Endothelial cell of umbilical vein (primary cell): ENCODE measurements at regions not wholly inside any gene's neighbourhood (a gene's known extent, or its start where the extent isn't known, plus 50 kb on each side); places are given as distances from the start of the nearest gene placed in this dataset.

Source experiments
- BruUV-seq: library from RNA; stranded (reverse); fragments of 400-500 nt; replicated peaks from 2 replicates; lab custom pipeline; 2021; lab: Mats Ljungman, UMichigan
- CTCF ChIA-PET: fragments of 300-600, 350-600 bp; sonication (Branson Sonifier 250); formaldehyde crosslinking; loops from one replicate; lab custom pipeline; 2021; ENCODE audit warnings: antibody characterized with exemption, inconsistent platforms; lab: Charles Lee
- POLR2A ChIA-PET: fragments of 300-600, 350-600 bp; sonication (Branson Sonifier 250); formaldehyde crosslinking; loops from one replicate; lab custom pipeline; 2021; ENCODE audit warnings: antibody characterized with exemption, inconsistent platforms; lab: Charles Lee
- DNase-seq: peaks from one replicate; pipeline ENCODE4 v3.0.0-alpha.2; 2011; ENCODE audit warnings: low read depth, low spot score
- FAIRE-seq: peaks from 2 replicates; lab custom pipeline; 2011; peaks lifted over from hg19 to GRCh38; lab: Jason Lieb, UNC
- H2AFZ ChIP-seq: 2 replicates; pipeline ENCODE4 v1.6.0; 2012; ENCODE audit warnings: low read depth, low read length, control low read depth, inconsistent platforms
- H3K27ac ChIP-seq: 2 replicates; pipeline ENCODE4 v1.5.1; 2011; ENCODE audit warnings: low read depth, mild to moderate bottlenecking, control low read depth, low read length, moderate library complexity; ENCODE audit not compliant: insufficient read depth
- H3K27me3 ChIP-seq, 2 experiments: 2 replicates each; pipeline versions ENCODE4 v1.6.0 to v1.6.1; 2011; ENCODE audit warnings: low read length in 2 of 2, mixed read lengths in 1 of 2; ENCODE audit not compliant: control insufficient read depth in 2 of 2, insufficient read depth in 2 of 2
- H3K36me3 ChIP-seq, 2 experiments: 2 replicates in 1 of 2; 3 replicates in 1 of 2; pipeline ENCODE4 v1.5.1; 2011; ENCODE audit warnings: low read length in 2 of 2, mild to moderate bottlenecking in 1 of 2, moderate library complexity in 1 of 2; ENCODE audit not compliant: control insufficient read depth in 2 of 2, insufficient read depth in 2 of 2; ENCODE audit errors: extremely low read depth in 1 of 2
- H3K4me1 ChIP-seq: 3 replicates; pipeline ENCODE4 v1.5.1; 2011; ENCODE audit warnings: mild to moderate bottlenecking, low read length; ENCODE audit not compliant: control insufficient read depth, insufficient read depth; ENCODE audit errors: extremely low read depth
- H3K4me2 ChIP-seq: 2 replicates; pipeline ENCODE4 v1.6.1; 2011; ENCODE audit warnings: low read length, control low read depth, mixed read lengths; ENCODE audit not compliant: insufficient read depth
- H3K4me3 ChIP-seq, 3 experiments: fragments of 200-600 bp in 1 of 3; sonication (generic), shearing (Covaris generic) in 1 of 3; replicated peaks in 1 of 3; 2 replicates each; pipeline ENCODE4 v1.5.1; 2011 to 2016; ENCODE audit warnings: control low read depth in 3 of 3, low read length in 3 of 3, mild to moderate bottlenecking in 2 of 3, inconsistent platforms in 1 of 3, low read depth in 1 of 3, moderate library complexity in 1 of 3; ENCODE audit not compliant: insufficient read depth in 1 of 3
- H3K79me2 ChIP-seq: 2 replicates; pipeline ENCODE4 v1.6.0; 2012; ENCODE audit warnings: low read length, inconsistent platforms; ENCODE audit not compliant: control insufficient read depth, insufficient read depth
- H3K9ac ChIP-seq: replicated peaks from 2 replicates; pipeline ENCODE3; 2011; ENCODE audit warnings: low read length, control low read depth; ENCODE audit not compliant: insufficient read depth; ENCODE audit errors: extremely low read depth
- H3K9me1 ChIP-seq: replicated peaks from 3 replicates; pipeline ENCODE4 v1.6.0; 2011; ENCODE audit warnings: mild to moderate bottlenecking, low read length; ENCODE audit not compliant: control insufficient read depth, insufficient read depth; ENCODE audit errors: extremely low read depth
- H3K9me3 ChIP-seq: replicated peaks from 2 replicates; pipeline ENCODE4 v1.5.1; 2012; ENCODE audit warnings: low read length, inconsistent platforms; ENCODE audit not compliant: control insufficient read depth, insufficient read depth
- H4K20me1 ChIP-seq: replicated peaks from 2 replicates; pipeline ENCODE3; 2011; ENCODE audit warnings: mild to moderate bottlenecking, low read length; ENCODE audit not compliant: control insufficient read depth, insufficient read depth; ENCODE audit errors: extremely low read depth
- CTCF ChIP-seq, 2 donors: IDR thresholded peaks; 1 replicate in 1 of 2; 2 replicates in 1 of 2; pipeline ENCODE4 v1.5.1; 2011; ENCODE audit warnings: low read length in 2 of 2, mild to moderate bottlenecking in 2 of 2, moderate library complexity in 2 of 2, control low read depth in 1 of 2, inconsistent platforms in 1 of 2, low read depth in 1 of 2; ENCODE audit not compliant: insufficient read depth in 1 of 2; ENCODE audit errors: extremely low read depth in 1 of 2
- EZH2 ChIP-seq: IDR thresholded peaks from 2 replicates; pipeline ENCODE4 v1.6.1; 2012; ENCODE audit warnings: borderline replicate concordance, low read depth, mild to moderate bottlenecking, moderate library complexity, low read length, inconsistent platforms; ENCODE audit not compliant: severe bottlenecking
- FOS ChIP-seq: IDR thresholded peaks from 2 replicates; pipeline ENCODE4 v1.6.1; 2011; ENCODE audit warnings: mild to moderate bottlenecking, low read length, moderate library complexity, borderline replicate concordance; ENCODE audit not compliant: insufficient read depth
- GATA2 ChIP-seq: IDR thresholded peaks from 2 replicates; pipeline ENCODE4 v1.7.0; 2011; ENCODE audit warnings: low read depth, mild to moderate bottlenecking, moderate library complexity, mixed read lengths, low read length; ENCODE audit not compliant: insufficient read length, insufficient read depth
- JUN ChIP-seq: IDR thresholded peaks from 2 replicates; pipeline ENCODE4 v1.6.1; 2011; ENCODE audit warnings: borderline replicate concordance, low read depth; ENCODE audit not compliant: insufficient read length, insufficient read depth
- MAX ChIP-seq: IDR thresholded peaks from 2 replicates; pipeline ENCODE4 v1.6.1; 2011; ENCODE audit not compliant: insufficient read depth, insufficient read length
- MYC ChIP-seq: IDR thresholded peaks from one replicate; pipeline ENCODE4 v1.6.1; 2011; ENCODE audit warnings: mild to moderate bottlenecking, low read depth, low read length
- POLR2A ChIP-seq: IDR thresholded peaks from 2 replicates; pipeline ENCODE4 v1.6.1; 2012; ENCODE audit warnings: low read depth, mild to moderate bottlenecking, control low read depth, low read length
- POLR2AphosphoS5 ChIP-seq: IDR thresholded peaks from 2 replicates; pipeline ENCODE4 v1.6.1; 2012; ENCODE audit warnings: low read depth, mild to moderate bottlenecking, control low read depth, low read length, moderate library complexity; ENCODE audit not compliant: insufficient read depth
- dilution Hi-C: fragments of 300-500 bp; cut with MboI; formaldehyde crosslinking; loops from one replicate; pipeline ENCODE4 v1.15.0; 2019; ENCODE audit warnings: low sequenced_read_pairs; ENCODE audit not compliant: extremely low pct_ligation_motif_present
- intact Hi-C: fragments of 100-400 bp; cut with micrococcal nuclease; formaldehyde crosslinking; loops from one replicate; pipeline ENCODE4 v1.10.0; 2022

GRCh38 chr12:69045430-69045829, 112.5 kb upstream of the CPM start:
- no TSS peak for BruUV-seq
- Histone ChIP-seq H3K27ac (no peak overlapping the region), H3K4me1 (no peaks in the 10 kb centered on the region), H2AFZ (no peak overlapping the region), H3K4me3 (no peak overlapping the region), H3K4me2 (no peak overlapping the region), H3K79me2 (no peaks in the 10 kb centered on the region), H3K36me3 (no peaks in the 10 kb centered on the region), H3K27me3 (peaks cover 3 to 13% of the 10 kb centered on the region in 2 experiments), H3K9me3 (no peaks in the 10 kb centered on the region), H3K9me1 (no peaks in the 10 kb centered on the region), H4K20me1 (no peaks in the 10 kb centered on the region), H3K9ac (no peak overlapping the region)
- intact Hi-C loops = no loop called here
- no peak for TF ChIP-seq EZH2
- TF ChIP-seq FOS = no peak
- TF ChIP-seq POLR2A = no peak
- no peak for TF ChIP-seq POLR2AphosphoS5
- TF ChIP-seq MAX = no peak
- TF ChIP-seq CTCF (IDR thresholded peaks at IDR 0.05; ENCODE audit: extremely low read depth in 1 of 2, insufficient read depth in 1 of 2, low read depth in 1 of 2, low read length in 2 of 2) = no peak
- no peak for TF ChIP-seq MYC
- TF ChIP-seq GATA2 = no peak
- no peak for TF ChIP-seq JUN
- ChIA-PET POLR2A (no interaction called here), CTCF (no interaction called here)
- no peak for DNase-seq
- no peak for FAIRE-seq
- dilution Hi-C loops = no loop called here
